Neural progenitor cell (in vitro differentiated cells): ENCODE measurements at regions not wholly inside any gene's neighbourhood (a gene's known extent, or its start where the extent isn't known, plus 50 kb on each side); places are given as distances from the start of the nearest gene placed in this dataset.

Experiments used
- DNase-seq: peaks from one replicate; pipeline ENCODE4 v3.0.0-alpha.2; 2016; ENCODE audit warnings: low spot score
- H2AFZ ChIP-seq: fragments of 200-600 bp; sonication (generic); replicated peaks from 2 replicates; pipeline ENCODE4 v1.6.1; 2016; ENCODE audit warnings: antibody characterized with exemption
- H3F3A ChIP-seq: fragments of 200-600 bp; sonication (generic); 2 replicates; pipeline ENCODE4 v1.6.1; 2016; ENCODE audit warnings: antibody characterized with exemption, low read depth
- H3K27ac ChIP-seq: fragments of 200-600 bp; sonication (generic); 2 replicates; pipeline ENCODE4 v1.5.1; 2016; ENCODE audit warnings: mild to moderate bottlenecking
- H3K27me3 ChIP-seq: fragments of 200-600 bp; sonication (generic); 2 replicates; pipeline ENCODE4 v1.6.1; 2016; ENCODE audit warnings: mild to moderate bottlenecking, moderate library complexity
- H3K36me3 ChIP-seq: fragments of 200-600 bp; sonication (generic); 2 replicates; pipeline ENCODE4 v1.5.1; 2016
- H3K4me1 ChIP-seq: fragments of 200-600 bp; sonication (generic); 2 replicates; pipeline ENCODE4 v1.6.1; 2016; ENCODE audit warnings: mixed run types
- H3K4me2 ChIP-seq: fragments of 200-600 bp; sonication (generic); 2 replicates; pipeline ENCODE4 v1.6.1; 2016
- H3K4me3 ChIP-seq: fragments of 200-600 bp; sonication (generic); 2 replicates; pipeline ENCODE4 v1.5.1; 2016
- H3K79me2 ChIP-seq: fragments of 200-600 bp; sonication (generic); 2 replicates; pipeline ENCODE4 v1.6.1; 2016; ENCODE audit warnings: low read depth
- H3K9ac ChIP-seq: fragments of 200-600 bp; sonication (generic); 2 replicates; pipeline ENCODE4 v1.6.1; 2016
- H3K9me3 ChIP-seq: fragments of 200-600 bp; sonication (generic); 2 replicates; pipeline ENCODE4 v1.5.1; 2016; ENCODE audit warnings: low read depth
- H4K20me1 ChIP-seq: fragments of 200-600 bp; sonication (generic); 2 replicates; pipeline ENCODE4 v1.6.1; 2016; ENCODE audit warnings: low read depth
- H3K27ac Mint-ChIP-seq: 3 replicates; pipeline ENCODE4 v1.8.0; 2021; ENCODE audit warnings: mixed read lengths
- H3K27me3 Mint-ChIP-seq: 2 replicates; pipeline ENCODE4 v1.8.0; 2022; ENCODE audit warnings: low read depth, mild to moderate bottlenecking, inconsistent platforms, moderate library complexity, mixed read lengths; ENCODE audit not compliant: insufficient read depth
- H3K36me3 Mint-ChIP-seq: 3 replicates; pipeline ENCODE4 v1.8.0; 2021; ENCODE audit warnings: mixed read lengths
- H3K4me1 Mint-ChIP-seq: 3 replicates; pipeline ENCODE4 v1.8.0; 2021; ENCODE audit warnings: mixed read lengths
- H3K4me3 Mint-ChIP-seq: 3 replicates; pipeline ENCODE4 v1.8.0; 2021; ENCODE audit warnings: mild to moderate bottlenecking, moderate library complexity, mixed read lengths
- H3K9me3 Mint-ChIP-seq: 3 replicates; pipeline ENCODE4 v1.8.0; 2020; ENCODE audit warnings: mixed read lengths
- EZH2 ChIP-seq: fragments of 200-600 bp; sonication (generic); IDR thresholded peaks from 2 replicates; pipeline ENCODE4 v1.6.1; 2017; ENCODE audit warnings: antibody characterized with exemption, mild to moderate bottlenecking, moderate library complexity
- EZH2phosphoT487 ChIP-seq: fragments of 200-600 bp; sonication (generic); IDR thresholded peaks from 2 replicates; pipeline ENCODE4 v1.6.1; 2017; ENCODE audit warnings: antibody characterized with exemption
- TF ChIP-seq, protein P1 (sequence below): fragments of 200-600 bp; sonication (generic); IDR thresholded peaks from 2 replicates; pipeline ENCODE4 v1.5.1; 2017; ENCODE audit warnings: antibody characterized with exemption, mild to moderate bottlenecking

DNA sequence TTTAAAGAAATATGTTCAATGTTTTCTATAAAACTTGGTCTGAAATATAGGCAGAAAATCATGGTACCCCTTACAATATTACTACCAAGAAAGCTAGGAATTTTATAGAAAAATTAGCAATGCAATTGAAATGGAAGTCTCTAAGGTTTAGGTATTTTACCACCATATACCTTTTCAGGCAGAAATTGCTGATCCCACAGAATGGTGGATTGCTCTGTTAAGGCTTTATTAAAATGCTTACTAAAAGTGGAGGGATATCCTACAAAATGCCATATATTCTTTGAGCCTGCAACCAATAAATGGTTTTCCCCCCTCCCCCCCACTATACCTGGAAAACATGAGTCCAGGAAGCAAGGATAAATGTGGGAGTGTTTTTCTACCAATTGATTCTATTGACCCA lies 718.1 kb upstream of the NOVA1 start:
- no peaks in the 10 kb centered on the region for H3K36me3 Mint-ChIP-seq
- Histone ChIP-seq H3K36me3 (no peaks in the 10 kb centered on the region), H3K4me2 (no peak overlapping the region), H2AFZ (no peak overlapping the region), H3K4me1 (no peaks in the 10 kb centered on the region), H3K9me3 (no peaks in the 10 kb centered on the region), H3K79me2 (no peaks in the 10 kb centered on the region), H3K27ac (no peak overlapping the region), H4K20me1 (no peaks in the 10 kb centered on the region), H3K9ac (no peak overlapping the region), H3K4me3 (no peak overlapping the region), H3F3A (no peaks in the 10 kb centered on the region), H3K27me3 (no peaks in the 10 kb centered on the region)
- no peaks in the 10 kb centered on the region for H3K9me3 Mint-ChIP-seq
- H3K27me3 Mint-ChIP-seq = no peaks in the 10 kb centered on the region
- TF ChIP-seq, protein P1, sequence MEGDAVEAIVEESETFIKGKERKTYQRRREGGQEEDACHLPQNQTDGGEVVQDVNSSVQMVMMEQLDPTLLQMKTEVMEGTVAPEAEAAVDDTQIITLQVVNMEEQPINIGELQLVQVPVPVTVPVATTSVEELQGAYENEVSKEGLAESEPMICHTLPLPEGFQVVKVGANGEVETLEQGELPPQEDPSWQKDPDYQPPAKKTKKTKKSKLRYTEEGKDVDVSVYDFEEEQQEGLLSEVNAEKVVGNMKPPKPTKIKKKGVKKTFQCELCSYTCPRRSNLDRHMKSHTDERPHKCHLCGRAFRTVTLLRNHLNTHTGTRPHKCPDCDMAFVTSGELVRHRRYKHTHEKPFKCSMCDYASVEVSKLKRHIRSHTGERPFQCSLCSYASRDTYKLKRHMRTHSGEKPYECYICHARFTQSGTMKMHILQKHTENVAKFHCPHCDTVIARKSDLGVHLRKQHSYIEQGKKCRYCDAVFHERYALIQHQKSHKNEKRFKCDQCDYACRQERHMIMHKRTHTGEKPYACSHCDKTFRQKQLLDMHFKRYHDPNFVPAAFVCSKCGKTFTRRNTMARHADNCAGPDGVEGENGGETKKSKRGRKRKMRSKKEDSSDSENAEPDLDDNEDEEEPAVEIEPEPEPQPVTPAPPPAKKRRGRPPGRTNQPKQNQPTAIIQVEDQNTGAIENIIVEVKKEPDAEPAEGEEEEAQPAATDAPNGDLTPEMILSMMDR = no peak
- TF ChIP-seq EZH2phosphoT487 = no peak
- no peak for TF ChIP-seq EZH2
- H3K4me1 Mint-ChIP-seq = no peaks in the 10 kb centered on the region
- H3K4me3 Mint-ChIP-seq = no peak overlapping the region
- no peak overlapping the region for H3K27ac Mint-ChIP-seq
- DNase-seq = no peak

DNA sequence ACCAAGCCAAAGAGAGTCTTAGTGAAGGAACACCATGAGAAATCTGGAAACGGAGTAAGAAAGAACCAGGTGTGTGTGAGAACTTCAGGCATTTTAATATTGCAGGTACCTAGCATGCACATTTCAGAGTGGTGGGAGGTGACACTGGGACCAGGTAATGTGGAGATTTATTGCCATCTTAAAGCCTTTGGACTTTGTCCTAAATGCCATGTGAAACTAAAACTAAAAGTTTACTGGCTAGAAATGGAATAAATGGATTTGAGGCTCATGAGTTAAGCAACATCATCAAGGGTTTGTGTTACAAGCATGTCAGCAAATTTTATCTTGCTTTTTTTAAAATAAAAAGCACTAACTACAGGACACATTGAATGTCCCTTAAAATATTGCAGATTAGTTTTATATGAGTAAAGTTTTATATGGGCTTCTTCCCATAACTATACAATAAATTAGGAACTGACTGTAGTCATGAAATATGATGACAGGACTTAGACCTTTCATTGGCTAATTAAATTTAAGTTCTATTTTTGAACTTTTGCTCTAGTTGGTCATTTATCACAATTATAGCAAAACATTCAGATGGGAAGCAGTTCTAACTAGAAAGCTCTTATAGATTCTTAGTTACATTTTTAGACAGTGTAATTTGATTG lies 721.1 kb upstream of the NOVA1 start:
- Histone ChIP-seq H3K4me3 (no peak overlapping the region), H3K4me1 (no peaks in the 10 kb centered on the region), H3K79me2 (no peaks in the 10 kb centered on the region), H3F3A (no peaks in the 10 kb centered on the region), H3K9me3 (no peaks in the 10 kb centered on the region), H2AFZ (no peak overlapping the region), H3K27me3 (no peaks in the 10 kb centered on the region), H3K4me2 (no peak overlapping the region), H4K20me1 (no peaks in the 10 kb centered on the region), H3K36me3 (no peaks in the 10 kb centered on the region), H3K27ac (no peak overlapping the region), H3K9ac (no peak overlapping the region)
- Mint-ChIP-seq H3K4me3 (no peak overlapping the region), H3K27ac (no peak overlapping the region), H3K4me1 (no peaks in the 10 kb centered on the region), H3K9me3 (no peaks in the 10 kb centered on the region), H3K27me3 (no peaks in the 10 kb centered on the region), H3K36me3 (no peaks in the 10 kb centered on the region)
- no peak for DNase-seq
- TF ChIP-seq EZH2 (no peak), EZH2phosphoT487 (no peak)
- TF ChIP-seq, protein P1 = no peak

DNA sequence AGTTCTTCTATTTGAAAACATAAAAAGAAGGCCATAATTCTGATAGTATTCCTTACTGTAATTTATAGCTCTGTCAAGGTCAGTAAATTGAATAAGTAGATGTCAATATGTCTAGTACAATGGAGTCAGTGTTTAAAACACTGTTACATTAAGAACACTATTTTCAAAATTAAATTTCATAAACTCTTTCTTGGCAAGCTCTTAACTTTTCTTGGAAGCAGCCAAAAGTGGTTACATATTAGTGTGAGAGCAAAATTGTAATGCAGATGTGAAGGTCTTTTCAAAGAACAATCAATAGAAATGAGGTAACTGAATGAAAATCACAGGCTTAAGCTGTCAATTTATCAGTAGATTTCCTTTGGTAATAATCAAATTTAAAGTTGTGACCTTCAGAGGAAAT lies 722.4 kb upstream of the NOVA1 start:
- H3K36me3 Mint-ChIP-seq = no peaks in the 10 kb centered on the region
- no peaks in the 10 kb centered on the region for H3K4me1 ChIP-seq

More for the DNA sequence above, 722.4 kb upstream of the NOVA1 start:
- DNase-seq = no peak
- Histone ChIP-seq H3K27me3 (no peaks in the 10 kb centered on the region), H4K20me1 (no peaks in the 10 kb centered on the region), H3K36me3 (no peaks in the 10 kb centered on the region), H3K9me3 (peaks cover 6% of the 10 kb centered on the region), H3K9ac (no peak overlapping the region), H3K4me3 (no peak overlapping the region), H3K79me2 (no peaks in the 10 kb centered on the region), H2AFZ (no peak overlapping the region), H3K4me2 (no peak overlapping the region), H3F3A (no peaks in the 10 kb centered on the region), H3K27ac (no peak overlapping the region)
- TF ChIP-seq, protein P1 = no peak
- TF ChIP-seq EZH2 (no peak), EZH2phosphoT487 (no peak)
- H3K4me1 Mint-ChIP-seq = no peaks in the 10 kb centered on the region
- H3K4me3 Mint-ChIP-seq = no peak overlapping the region
- H3K27me3 Mint-ChIP-seq = no peaks in the 10 kb centered on the region
- peaks cover 2% of the 10 kb centered on the region for H3K9me3 Mint-ChIP-seq
- no peak overlapping the region for H3K27ac Mint-ChIP-seq
